ENCODE measurements at regions not wholly inside any gene's neighbourhood (a gene's known extent, or its start where the extent isn't known, plus 50 kb on each side); places are given as distances from the start of the nearest gene placed in this dataset.

GRCh38 chrX:63918611-63919010, 133.6 kb upstream of the ARHGEF9 start:
- DNase-seq (ENCODE audit: low read depth): no peak
- no peak overlapping the region for H3K4me3 ChIP-seq (ENCODE audit: control insufficient read depth, low read depth, low read length)
- peak; percentile 31 for TF ChIP-seq CTCF (IDR thresholded peaks at IDR 0.05; ENCODE audit: control insufficient read depth, insufficient read depth, low read depth, low read length, missing control alignments)

- TF ChIP-seq CTCF (IDR thresholded peaks at IDR 0.05; ENCODE audit: control insufficient read depth, insufficient read depth, low read depth, low read length, missing control alignments): no peak
- no peak for DNase-seq (ENCODE audit: low read depth)
- no peak overlapping the region for H3K4me3 ChIP-seq (ENCODE audit: control insufficient read depth, low read depth, low read length)
Observed at GRCh38 chrX:63917296-63917695, 132.3 kb upstream of the ARHGEF9 start.

GRCh38 chrX:63913719-63914118, 128.7 kb upstream of the ARHGEF9 start:
- no peak for DNase-seq (ENCODE audit: low read depth)
- no peak overlapping the region for H3K4me3 ChIP-seq (ENCODE audit: control insufficient read depth, low read depth, low read length)
- TF ChIP-seq CTCF (IDR thresholded peaks at IDR 0.05; ENCODE audit: control insufficient read depth, insufficient read depth, low read depth, low read length, missing control alignments): no peak

DNA sequence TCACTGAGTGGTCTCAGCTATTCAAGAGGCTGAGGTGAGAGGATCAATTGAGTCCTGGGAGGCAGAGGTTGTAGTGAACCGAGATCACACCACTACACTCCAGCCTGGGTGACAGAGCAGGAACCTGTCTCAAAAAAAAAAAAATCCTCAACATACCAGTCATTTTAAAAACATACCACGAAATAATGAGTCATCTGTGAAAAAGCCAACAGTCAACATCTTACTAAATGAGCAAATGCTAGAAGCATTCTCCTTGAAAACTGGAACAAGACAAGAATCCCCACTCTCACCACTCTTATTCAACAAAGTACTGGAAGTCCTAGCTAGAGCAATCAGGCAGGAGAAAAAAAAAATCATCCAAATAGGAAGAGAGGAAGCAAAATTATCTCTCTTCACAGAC, 104.0 kb upstream of the ARHGEF9 start:
- H3K4me3 ChIP-seq (ENCODE audit: control insufficient read depth, low read depth, low read length): no peak overlapping the region
- no peak for TF ChIP-seq CTCF (IDR thresholded peaks at IDR 0.05; ENCODE audit: control insufficient read depth, insufficient read depth, low read depth, low read length, missing control alignments)
- peak; percentile 0 for DNase-seq (ENCODE audit: low read depth)

- TF ChIP-seq CTCF (IDR thresholded peaks at IDR 0.05; ENCODE audit: control insufficient read depth, insufficient read depth, low read depth, low read length, missing control alignments): no peak
- no peak overlapping the region for H3K4me3 ChIP-seq (ENCODE audit: control insufficient read depth, low read depth, low read length)
- DNase-seq (ENCODE audit: low read depth): no peak
Observed at GRCh38 chrX:63884821-63885790, 100.1 kb upstream of the ARHGEF9 start.

DNA sequence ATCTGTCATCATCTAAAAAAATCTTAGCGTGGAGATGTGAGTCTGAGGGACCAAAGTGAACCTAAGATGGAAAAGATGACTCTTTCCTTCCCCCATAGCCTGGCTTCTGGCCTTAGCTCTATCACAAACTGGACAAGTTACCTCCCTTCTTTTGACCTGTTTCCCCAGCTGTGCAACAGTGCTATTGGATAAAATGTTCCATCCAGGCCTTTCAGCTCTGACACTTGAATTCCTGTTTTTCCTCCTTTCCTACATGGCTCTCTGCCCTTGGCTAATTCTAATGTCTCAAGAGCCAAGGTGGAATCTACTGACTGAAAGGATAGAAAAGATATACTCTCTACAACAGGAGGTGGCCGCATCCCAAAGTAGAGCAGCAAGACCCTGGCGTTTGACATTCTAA, 84.5 kb upstream of the ARHGEF9 start:
- TF ChIP-seq CTCF (IDR thresholded peaks at IDR 0.05; ENCODE audit: control insufficient read depth, insufficient read depth, low read depth, low read length, missing control alignments): no peak
- no peak overlapping the region for H3K4me3 ChIP-seq (ENCODE audit: control insufficient read depth, low read depth, low read length)
- no peak for DNase-seq (ENCODE audit: low read depth)
